ENCODE measurements at regions not wholly inside any gene's neighbourhood (a gene's known extent, or its start where the extent isn't known, plus 50 kb on each side); places are given as distances from the start of the nearest gene placed in this dataset.

- H3K27me3 ChIP-seq (replicated peaks in 1 of 4; ENCODE audit: control insufficient read depth in 3 of 4, extremely low read depth in 1 of 4, insufficient read depth in 3 of 4, low read length in 3 of 4): no peaks in the 10 kb centered on the region
- no peak overlapping the region for H2BK12ac ChIP-seq (ENCODE audit: low read depth, low read length)
- no peak overlapping the region for H3K4me2 ChIP-seq (ENCODE audit: insufficient read depth in 1 of 2, low read depth in 2 of 2, low read length in 2 of 2)
- ChIA-PET POLR2A (ENCODE audit: partially characterized antibody) (no interaction called here), CTCF (ENCODE audit: partially characterized antibody) (interaction anchor here (1.3 to 1.6 kb wide), 2 partner anchors 10 to 128 kb away, joined by 3 to 4 read pairs; no protein-coding TSS in a partner anchor)
- H3K9ac ChIP-seq (replicated peaks in 1 of 4; ENCODE audit: extremely low read depth in 1 of 4, low read depth in 3 of 4, low read length in 3 of 4): no peak overlapping the region
- TF ChIP-seq YY1 (IDR thresholded peaks at IDR 0.05; ENCODE audit: low read depth, low read length): no peak
- no peak overlapping the region for H2BK120ac ChIP-seq (replicated peaks; ENCODE audit: low read depth, low read length)
- H3K56ac ChIP-seq (replicated peaks; ENCODE audit: insufficient read length, low read depth, low read length): no peak overlapping the region
- no peaks in the 10 kb centered on the region for H3K9me3 ChIP-seq (ENCODE audit: insufficient read depth in 2 of 2, low read depth in 1 of 2, low read length in 1 of 2)
- no peaks in the 10 kb centered on the region for H3K23me2 ChIP-seq (ENCODE audit: low read depth, low read length)
- H2AFZ ChIP-seq (ENCODE audit: low read length): no peak overlapping the region
- no peak overlapping the region for H4K5ac ChIP-seq (ENCODE audit: insufficient read length, low read depth, low read length)
- H2AK5ac ChIP-seq (ENCODE audit: low read depth, low read length): no peak overlapping the region
- H3K27ac ChIP-seq (ENCODE audit: low read depth, low read length): no peak overlapping the region
- H4K91ac ChIP-seq (replicated peaks; ENCODE audit: insufficient read length, low read length): no peak overlapping the region
- H2BK5ac ChIP-seq (ENCODE audit: low read depth, low read length): no peak overlapping the region
- H3K18ac ChIP-seq (ENCODE audit: extremely low read depth, low read length): no peak overlapping the region
- no peak overlapping the region for H4K8ac ChIP-seq (ENCODE audit: extremely low read depth, insufficient read depth, low read length)
- H2BK15ac ChIP-seq (ENCODE audit: low read length): no peak overlapping the region
- H3K79me2 ChIP-seq (ENCODE audit: control insufficient read depth in 1 of 2, insufficient read depth in 2 of 2, low read length in 2 of 2): no peaks in the 10 kb centered on the region
- no peak overlapping the region for H3K14ac ChIP-seq (ENCODE audit: insufficient read length)
- DNase-seq (ENCODE audit: low read depth in 1 of 2, low spot score in 2 of 2) (no peak), FAIRE-seq (no peak)
- no peaks in the 10 kb centered on the region for H3K79me1 ChIP-seq (ENCODE audit: low read depth, low read length)
- 77% methylated on average over 3 of the region's 3 CpGs; no CpG with 5 or more reads in 1 of the 2 experiments for WGBS, 2 experiments (ENCODE audit: extremely low coverage in 1 of 2, insufficient coverage in 1 of 2, insufficient read length in 1 of 2, insufficient replicate concordance in 2 of 2, low coverage in 1 of 2, low lambda C conversion rate in 2 of 2, missing lambda C conversion rate in 1 of 2)
- H3K36me3 ChIP-seq (ENCODE audit: control insufficient read depth in 2 of 4, insufficient read depth in 4 of 4, low read length in 3 of 4): no peaks in the 10 kb centered on the region
- no peak overlapping the region for H3K4ac ChIP-seq (replicated peaks; ENCODE audit: insufficient read length, low read depth, low read length)
- no peak overlapping the region for H3K23ac ChIP-seq (ENCODE audit: insufficient read length)
- H3K4me1 ChIP-seq (replicated peaks in 1 of 4; ENCODE audit: control insufficient read depth in 3 of 4, insufficient read depth in 4 of 4, low read length in 3 of 4): no peaks in the 10 kb centered on the region
- H2BK20ac ChIP-seq (ENCODE audit: low read length): no peak overlapping the region
- H3K4me3 ChIP-seq (ENCODE audit: extremely low read depth in 1 of 4, insufficient read depth in 2 of 4, low read depth in 3 of 4, low read length in 4 of 4): no peak overlapping the region
- no peaks in the 10 kb centered on the region for H4K20me1 ChIP-seq (replicated peaks in 1 of 2; ENCODE audit: control insufficient read depth in 1 of 2, insufficient read depth in 2 of 2, low read length in 2 of 2)
These were observed 70.0 kb upstream of the FMN2 start for GRCh38 chr1:240021709-240022108.

Measured in H1 (cell line).